Gastrocnemius medialis (tissue), 4 donors: ENCODE measurements at regions not wholly inside any gene's neighbourhood (a gene's known extent, or its start where the extent isn't known, plus 50 kb on each side); places are given as distances from the start of the nearest gene placed in this dataset.

Experiments used
- CTCF ChIP-seq, 5 experiments: fragments of 450-650 bp in 3 of 5; fragments of 200-600 bp in 2 of 5; sonication (generic) in 2 of 5; IDR thresholded peaks in 4 of 5; conservative IDR thresholded peaks in 1 of 5; 1 replicate in 4 of 5; 2 replicates in 1 of 5; pipeline ENCODE4 v1.5.1; 2016 to 2019; ENCODE audit warnings: antibody characterized with exemption in 5 of 5, mild to moderate bottlenecking in 3 of 5, moderate library complexity in 3 of 5
- POLR2A ChIP-seq, 2 donors: fragments of 450-650 bp; IDR thresholded peaks; one replicate each; pipeline ENCODE4 v1.6.1; 2017; ENCODE audit warnings: antibody characterized with exemption in 2 of 2, mild to moderate bottlenecking in 2 of 2, moderate library complexity in 2 of 2

- no peak for TF ChIP-seq CTCF (IDR thresholded peaks at IDR 0.05 in 4 of 5, conservative IDR thresholded peaks at IDR 0.05 in 1 of 5)
- no peak for TF ChIP-seq POLR2A (IDR thresholded peaks at IDR 0.05)
These were observed 61.2 kb upstream of the VTCN1 start for GRCh38 chr1:117271959-117272358.
